Stomach (tissue), 4 donors: ENCODE measurements at regions not wholly inside any gene's neighbourhood (a gene's known extent, or its start where the extent isn't known, plus 50 kb on each side); places are given as distances from the start of the nearest gene placed in this dataset.

Experiments
- CTCF ChIP-seq, 7 experiments: fragments of 450-650 bp in 4 of 7; fragments of 200-600 bp in 3 of 7; sonication (generic) in 3 of 7; IDR thresholded peaks; one replicate each; pipeline ENCODE4 v1.5.1; 2016 to 2019; ENCODE audit warnings: antibody characterized with exemption in 7 of 7, control low read depth in 2 of 7, mild to moderate bottlenecking in 1 of 7
- EP300 ChIP-seq: sonication (generic); formaldehyde crosslinking; IDR thresholded peaks from one replicate; pipeline ENCODE4 v1.6.1; 2017; ENCODE audit warnings: antibody characterized with exemption
- POLR2A ChIP-seq, 4 donors: fragments of 450-650 bp; IDR thresholded peaks; one replicate each; pipeline ENCODE4 v1.6.1; 2016; ENCODE audit warnings: antibody characterized with exemption in 4 of 4, control low read depth in 2 of 4, mild to moderate bottlenecking in 1 of 4, moderate library complexity in 1 of 4
- POLR2AphosphoS5 ChIP-seq, 3 donors: sonication (generic); formaldehyde crosslinking; IDR thresholded peaks; one replicate each; pipeline ENCODE4 v1.6.1; 2016; ENCODE audit warnings: antibody characterized with exemption in 3 of 3

GRCh38 chr12:115636546-115636945 is 640.9 kb downstream of the MED13L start:
- TF ChIP-seq CTCF (IDR thresholded peaks at IDR 0.05) (no peak), POLR2A (IDR thresholded peaks at IDR 0.05) (no peak), POLR2AphosphoS5 (IDR thresholded peaks at IDR 0.05) (no peak), EP300 (no peak)
